ENCODE measurements at regions not wholly inside any gene's neighbourhood (a gene's known extent, or its start where the extent isn't known, plus 50 kb on each side); places are given as distances from the start of the nearest gene placed in this dataset.
"Not testable (repeated sequence)": the region's sequence is repeated elsewhere in the genome, so short reads cannot be mapped to it uniquely, and the experiment has no call there.

- Histone ChIP-seq H3K9me2 (ENCODE audit: insufficient read depth, low read length) (no peaks in the 10 kb centered on the region), H3K36me3 (ENCODE audit: insufficient read depth, low read length) (no peaks in the 10 kb centered on the region), H3K9me3 (ENCODE audit: low read length) (no peaks in the 10 kb centered on the region), H3K79me2 (replicated peaks; ENCODE audit: insufficient read depth, low read length) (no peaks in the 10 kb centered on the region), H4K20me1 (ENCODE audit: insufficient read depth) (no peaks in the 10 kb centered on the region), H3F3A (ENCODE audit: insufficient read depth, low read length, poor library complexity, severe bottlenecking) (no peaks in the 10 kb centered on the region), H3K4me2 (ENCODE audit: low read length) (no peak overlapping the region), H2AFZ (ENCODE audit: low read depth, low read length) (no peak overlapping the region), H3K27ac (ENCODE audit: low read length) (no peak overlapping the region), H3K9ac (ENCODE audit: low read length) (no peak overlapping the region), H3K4me3 (ENCODE audit: low read length) (no peak overlapping the region), H3K27me3 (ENCODE audit: insufficient read depth, low read depth, low read length) (no peaks in the 10 kb centered on the region)
- TF ChIP-seq MXI1 (conservative IDR thresholded peaks at IDR 0.05; ENCODE audit: poor library complexity, severe bottlenecking) (no peak), EZH2 (IDR thresholded peaks at IDR 0.05; ENCODE audit: borderline replicate concordance, insufficient read depth, low read length, poor library complexity, severe bottlenecking) (no peak), RAD21 (conservative IDR thresholded peaks at IDR 0.05) (no peak), SMC3 (conservative IDR thresholded peaks at IDR 0.05; ENCODE audit: poor library complexity) (no peak)
- TF ChIP-seq, protein P1, sequence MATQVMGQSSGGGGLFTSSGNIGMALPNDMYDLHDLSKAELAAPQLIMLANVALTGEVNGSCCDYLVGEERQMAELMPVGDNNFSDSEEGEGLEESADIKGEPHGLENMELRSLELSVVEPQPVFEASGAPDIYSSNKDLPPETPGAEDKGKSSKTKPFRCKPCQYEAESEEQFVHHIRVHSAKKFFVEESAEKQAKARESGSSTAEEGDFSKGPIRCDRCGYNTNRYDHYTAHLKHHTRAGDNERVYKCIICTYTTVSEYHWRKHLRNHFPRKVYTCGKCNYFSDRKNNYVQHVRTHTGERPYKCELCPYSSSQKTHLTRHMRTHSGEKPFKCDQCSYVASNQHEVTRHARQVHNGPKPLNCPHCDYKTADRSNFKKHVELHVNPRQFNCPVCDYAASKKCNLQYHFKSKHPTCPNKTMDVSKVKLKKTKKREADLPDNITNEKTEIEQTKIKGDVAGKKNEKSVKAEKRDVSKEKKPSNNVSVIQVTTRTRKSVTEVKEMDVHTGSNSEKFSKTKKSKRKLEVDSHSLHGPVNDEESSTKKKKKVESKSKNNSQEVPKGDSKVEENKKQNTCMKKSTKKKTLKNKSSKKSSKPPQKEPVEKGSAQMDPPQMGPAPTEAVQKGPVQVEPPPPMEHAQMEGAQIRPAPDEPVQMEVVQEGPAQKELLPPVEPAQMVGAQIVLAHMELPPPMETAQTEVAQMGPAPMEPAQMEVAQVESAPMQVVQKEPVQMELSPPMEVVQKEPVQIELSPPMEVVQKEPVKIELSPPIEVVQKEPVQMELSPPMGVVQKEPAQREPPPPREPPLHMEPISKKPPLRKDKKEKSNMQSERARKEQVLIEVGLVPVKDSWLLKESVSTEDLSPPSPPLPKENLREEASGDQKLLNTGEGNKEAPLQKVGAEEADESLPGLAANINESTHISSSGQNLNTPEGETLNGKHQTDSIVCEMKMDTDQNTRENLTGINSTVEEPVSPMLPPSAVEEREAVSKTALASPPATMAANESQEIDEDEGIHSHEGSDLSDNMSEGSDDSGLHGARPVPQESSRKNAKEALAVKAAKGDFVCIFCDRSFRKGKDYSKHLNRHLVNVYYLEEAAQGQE (IDR thresholded peaks at IDR 0.05; ENCODE audit: borderline replicate concordance), result no peak
Observed at GRCh38 chr13:38072696-38073095, 203.1 kb upstream of the TRPC4 start.

- not testable (repeated sequence) for H3K79me2 ChIP-seq (replicated peaks; ENCODE audit: insufficient read depth, low read length); H3F3A ChIP-seq (ENCODE audit: insufficient read depth, low read length, poor library complexity, severe bottlenecking); H3K27me3 ChIP-seq (ENCODE audit: insufficient read depth, low read depth, low read length); H3K36me3 ChIP-seq (ENCODE audit: insufficient read depth, low read length); H3K4me2 ChIP-seq (ENCODE audit: low read length); H3K27ac ChIP-seq (ENCODE audit: low read length); H2AFZ ChIP-seq (ENCODE audit: low read depth, low read length); H3K9me2 ChIP-seq (ENCODE audit: insufficient read depth, low read length); H3K4me3 ChIP-seq (ENCODE audit: low read length); H3K9ac ChIP-seq (ENCODE audit: low read length); H4K20me1 ChIP-seq (ENCODE audit: insufficient read depth); H3K9me3 ChIP-seq (ENCODE audit: low read length)
Observed at GRCh38 chr13:38071340-38071739, 201.8 kb upstream of the TRPC4 start.

- Histone ChIP-seq H3K27ac (ENCODE audit: low read length) (no peak overlapping the region), H3K79me2 (replicated peaks; ENCODE audit: insufficient read depth, low read length) (no peaks in the 10 kb centered on the region), H3K4me2 (ENCODE audit: low read length) (no peak overlapping the region), H4K20me1 (ENCODE audit: insufficient read depth) (no peaks in the 10 kb centered on the region), H3F3A (ENCODE audit: insufficient read depth, low read length, poor library complexity, severe bottlenecking) (no peaks in the 10 kb centered on the region), H3K9me3 (ENCODE audit: low read length) (no peaks in the 10 kb centered on the region), H3K9ac (ENCODE audit: low read length) (no peak overlapping the region), H3K4me3 (ENCODE audit: low read length) (no peak overlapping the region), H3K27me3 (ENCODE audit: insufficient read depth, low read depth, low read length) (no peaks in the 10 kb centered on the region), H3K9me2 (ENCODE audit: insufficient read depth, low read length) (no peaks in the 10 kb centered on the region), H3K36me3 (ENCODE audit: insufficient read depth, low read length) (no peaks in the 10 kb centered on the region), H2AFZ (ENCODE audit: low read depth, low read length) (no peak overlapping the region)
- TF ChIP-seq EZH2 (IDR thresholded peaks at IDR 0.05; ENCODE audit: borderline replicate concordance, insufficient read depth, low read length, poor library complexity, severe bottlenecking), result no peak
- TF ChIP-seq POLR2AphosphoS5 (IDR thresholded peaks at IDR 0.05), result no peak
- no peak for TF ChIP-seq EP300 (conservative IDR thresholded peaks at IDR 0.05; ENCODE audit: poor library complexity, severe bottlenecking)
- TF ChIP-seq RAD21 (conservative IDR thresholded peaks at IDR 0.05), result no peak
- TF ChIP-seq, protein P2, sequence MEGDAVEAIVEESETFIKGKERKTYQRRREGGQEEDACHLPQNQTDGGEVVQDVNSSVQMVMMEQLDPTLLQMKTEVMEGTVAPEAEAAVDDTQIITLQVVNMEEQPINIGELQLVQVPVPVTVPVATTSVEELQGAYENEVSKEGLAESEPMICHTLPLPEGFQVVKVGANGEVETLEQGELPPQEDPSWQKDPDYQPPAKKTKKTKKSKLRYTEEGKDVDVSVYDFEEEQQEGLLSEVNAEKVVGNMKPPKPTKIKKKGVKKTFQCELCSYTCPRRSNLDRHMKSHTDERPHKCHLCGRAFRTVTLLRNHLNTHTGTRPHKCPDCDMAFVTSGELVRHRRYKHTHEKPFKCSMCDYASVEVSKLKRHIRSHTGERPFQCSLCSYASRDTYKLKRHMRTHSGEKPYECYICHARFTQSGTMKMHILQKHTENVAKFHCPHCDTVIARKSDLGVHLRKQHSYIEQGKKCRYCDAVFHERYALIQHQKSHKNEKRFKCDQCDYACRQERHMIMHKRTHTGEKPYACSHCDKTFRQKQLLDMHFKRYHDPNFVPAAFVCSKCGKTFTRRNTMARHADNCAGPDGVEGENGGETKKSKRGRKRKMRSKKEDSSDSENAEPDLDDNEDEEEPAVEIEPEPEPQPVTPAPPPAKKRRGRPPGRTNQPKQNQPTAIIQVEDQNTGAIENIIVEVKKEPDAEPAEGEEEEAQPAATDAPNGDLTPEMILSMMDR (IDR thresholded peaks at IDR 0.05; ENCODE audit: poor library complexity, severe bottlenecking), result no peak
- TF ChIP-seq MXI1 (conservative IDR thresholded peaks at IDR 0.05; ENCODE audit: poor library complexity, severe bottlenecking), result no peak
- no peak for TF ChIP-seq SMC3 (conservative IDR thresholded peaks at IDR 0.05; ENCODE audit: poor library complexity)
- TF ChIP-seq TAF1 (IDR thresholded peaks at IDR 0.05; ENCODE audit: low read depth), result no peak
- TF ChIP-seq, protein P1 (IDR thresholded peaks at IDR 0.05; ENCODE audit: borderline replicate concordance), result no peak
Observed at GRCh38 chr13:38053896-38054295, 184.3 kb upstream of the TRPC4 start.
